ENCODE measurements at regions not wholly inside any gene's neighbourhood (a gene's known extent, or its start where the extent isn't known, plus 50 kb on each side); places are given as distances from the start of the nearest gene placed in this dataset.
"Not testable (repeated sequence)": the region's sequence is repeated elsewhere in the genome, so short reads cannot be mapped to it uniquely, and the experiment has no call there.

GRCh38 chr9:42421630-42422029 lies 238.2 kb downstream of the SPATA31A6 start:
- H3K9ac ChIP-seq (ENCODE audit: insufficient read depth in 1 of 2, low read depth in 2 of 2, low read length in 2 of 2); H3K4me2 ChIP-seq (ENCODE audit: insufficient read depth, low read length); H3K4me3 ChIP-seq; ATAC-seq; DNase-seq (ENCODE audit: extremely low read depth in 1 of 4, low spot score in 3 of 4); H2AFZ ChIP-seq (ENCODE audit: low read depth, low read length); BruUV-seq (replicated peaks); in situ Hi-C loops (cut with MboI); H4K20me1 ChIP-seq (replicated peaks; ENCODE audit: control insufficient read depth, insufficient read depth, low read length); H3K27ac ChIP-seq (ENCODE audit: extremely low read depth, low read depth, low read length); H3K79me2 ChIP-seq (ENCODE audit: control insufficient read depth, insufficient read depth, low read length); H3K4me1 ChIP-seq (replicated peaks in 1 of 2; ENCODE audit: control insufficient read depth in 2 of 2, insufficient read depth in 2 of 2, low read length in 2 of 2); H3K9me3 ChIP-seq (replicated peaks; ENCODE audit: control insufficient read depth, insufficient read depth, low read depth, low read length); POLR2A ChIA-PET; H3K27me3 ChIP-seq (ENCODE audit: control insufficient read depth in 2 of 2, insufficient read depth in 2 of 2, low read length in 2 of 2); FAIRE-seq; intact Hi-C loops (cut with micrococcal nuclease); CTCF ChIA-PET (ENCODE audit: low intra/inter-chr PET ratio); H3K36me3 ChIP-seq (ENCODE audit: control insufficient read depth, insufficient read depth, low read length); H3K9me1 ChIP-seq (ENCODE audit: control insufficient read depth, insufficient read depth, low read length): not testable (repeated sequence)
- 0% methylated on average over 5 of the region's 8 CpGs for WGBS (ENCODE audit: insufficient coverage, low coverage, missing lambda C conversion rate)

- H3K9me3 ChIP-seq (replicated peaks; ENCODE audit: control insufficient read depth, insufficient read depth, low read depth, low read length); intact Hi-C loops (cut with micrococcal nuclease); in situ Hi-C loops (cut with MboI); H4K20me1 ChIP-seq (replicated peaks; ENCODE audit: control insufficient read depth, insufficient read depth, low read length); H2AFZ ChIP-seq (ENCODE audit: low read depth, low read length); H3K79me2 ChIP-seq (ENCODE audit: control insufficient read depth, insufficient read depth, low read length); H3K4me1 ChIP-seq (replicated peaks in 1 of 2; ENCODE audit: control insufficient read depth in 2 of 2, insufficient read depth in 2 of 2, low read length in 2 of 2); ATAC-seq; H3K27me3 ChIP-seq (ENCODE audit: control insufficient read depth in 2 of 2, insufficient read depth in 2 of 2, low read length in 2 of 2); H3K9ac ChIP-seq (ENCODE audit: insufficient read depth in 1 of 2, low read depth in 2 of 2, low read length in 2 of 2); DNase-seq (ENCODE audit: extremely low read depth in 1 of 4, low spot score in 3 of 4); FAIRE-seq; H3K36me3 ChIP-seq (ENCODE audit: control insufficient read depth, insufficient read depth, low read length); H3K27ac ChIP-seq (ENCODE audit: extremely low read depth, low read depth, low read length); BruUV-seq (replicated peaks); H3K4me2 ChIP-seq (ENCODE audit: insufficient read depth, low read length); CTCF ChIA-PET (ENCODE audit: low intra/inter-chr PET ratio); H3K4me3 ChIP-seq; H3K9me1 ChIP-seq (ENCODE audit: control insufficient read depth, insufficient read depth, low read length); POLR2A ChIA-PET: not testable (repeated sequence)
- 0% methylated on average over 3 of the region's 4 CpGs for WGBS (ENCODE audit: insufficient coverage, low coverage, missing lambda C conversion rate)
Observed at GRCh38 chr9:42430674-42431615, 247.5 kb downstream of the SPATA31A6 start.

GRCh38 chr9:42431616-42432010 lies 248.2 kb downstream of the SPATA31A6 start:
- H3K27me3 ChIP-seq (ENCODE audit: control insufficient read depth in 2 of 2, insufficient read depth in 2 of 2, low read length in 2 of 2); BruUV-seq (replicated peaks); H3K9ac ChIP-seq (ENCODE audit: insufficient read depth in 1 of 2, low read depth in 2 of 2, low read length in 2 of 2); H3K27ac ChIP-seq (ENCODE audit: extremely low read depth, low read depth, low read length); H3K4me3 ChIP-seq; POLR2A ChIA-PET; H3K36me3 ChIP-seq (ENCODE audit: control insufficient read depth, insufficient read depth, low read length); H3K4me1 ChIP-seq (replicated peaks in 1 of 2; ENCODE audit: control insufficient read depth in 2 of 2, insufficient read depth in 2 of 2, low read length in 2 of 2); H3K79me2 ChIP-seq (ENCODE audit: control insufficient read depth, insufficient read depth, low read length); H3K9me3 ChIP-seq (replicated peaks; ENCODE audit: control insufficient read depth, insufficient read depth, low read depth, low read length); H2AFZ ChIP-seq (ENCODE audit: low read depth, low read length); FAIRE-seq; H4K20me1 ChIP-seq (replicated peaks; ENCODE audit: control insufficient read depth, insufficient read depth, low read length); DNase-seq (ENCODE audit: extremely low read depth in 1 of 4, low spot score in 3 of 4); in situ Hi-C loops (cut with MboI); CTCF ChIA-PET (ENCODE audit: low intra/inter-chr PET ratio); H3K4me2 ChIP-seq (ENCODE audit: insufficient read depth, low read length); intact Hi-C loops (cut with micrococcal nuclease); H3K9me1 ChIP-seq (ENCODE audit: control insufficient read depth, insufficient read depth, low read length); ATAC-seq: not testable (repeated sequence)
- WGBS (ENCODE audit: insufficient coverage, low coverage, missing lambda C conversion rate), result 0% methylated on average over 1 of the region's 1 CpG
